Panc1 (cell line): ENCODE measurements at regions not wholly inside any gene's neighbourhood (a gene's known extent, or its start where the extent isn't known, plus 50 kb on each side); places are given as distances from the start of the nearest gene placed in this dataset.
"Not testable (repeated sequence)": the region's sequence is repeated elsewhere in the genome, so short reads cannot be mapped to it uniquely, and the experiment has no call there.

Experiments used
- CTCF ChIP-seq: fragments of 450-650 bp; IDR thresholded peaks from 2 replicates; pipeline ENCODE4 v1.5.1; 2017; ENCODE audit warnings: mild to moderate bottlenecking
- POLR2AphosphoS5 ChIP-seq: IDR thresholded peaks from 2 replicates; pipeline ENCODE4 v1.6.1; 2012; ENCODE audit warnings: mild to moderate bottlenecking, low read depth, low read length, moderate library complexity
- REST ChIP-seq, 2 experiments: IDR thresholded peaks; 2 replicates each; pipeline ENCODE4 v1.6.1; 2011 to 2012; ENCODE audit warnings: low read depth in 2 of 2, control low read depth in 1 of 2, low read length in 1 of 2, mild to moderate bottlenecking in 1 of 2, moderate library complexity in 1 of 2; ENCODE audit not compliant: insufficient read depth in 1 of 2
- SIN3A ChIP-seq: IDR thresholded peaks from 2 replicates; pipeline ENCODE4 v1.6.1; 2012; ENCODE audit warnings: low read depth, mild to moderate bottlenecking, low read length, moderate library complexity, borderline replicate concordance; ENCODE audit not compliant: insufficient read depth
- TCF7L2 ChIP-seq: IDR thresholded peaks from 2 replicates; pipeline ENCODE4 v1.6.1; 2011; ENCODE audit warnings: mild to moderate bottlenecking, low read depth, low read length, inconsistent platforms

GRCh38 chr2:87549561-87550202 lies 198.2 kb upstream of the PLGLB2 start:
- not testable (repeated sequence) for TF ChIP-seq CTCF; POLR2AphosphoS5; REST (IDR thresholded peaks at IDR 0.05; ENCODE audit: insufficient read depth in 1 of 2, low read depth in 2 of 2, low read length in 1 of 2); TCF7L2; SIN3A
